ENCODE measurements at regions not wholly inside any gene's neighbourhood (a gene's known extent, or its start where the extent isn't known, plus 50 kb on each side); places are given as distances from the start of the nearest gene placed in this dataset.

- no peak for TF ChIP-seq CTCF (IDR thresholded peaks at IDR 0.05; ENCODE audit: insufficient read depth, low read length)
- no peak for TF ChIP-seq POLR2AphosphoS5 (IDR thresholded peaks at IDR 0.05; ENCODE audit: low read depth)
- TF ChIP-seq, protein P1, sequence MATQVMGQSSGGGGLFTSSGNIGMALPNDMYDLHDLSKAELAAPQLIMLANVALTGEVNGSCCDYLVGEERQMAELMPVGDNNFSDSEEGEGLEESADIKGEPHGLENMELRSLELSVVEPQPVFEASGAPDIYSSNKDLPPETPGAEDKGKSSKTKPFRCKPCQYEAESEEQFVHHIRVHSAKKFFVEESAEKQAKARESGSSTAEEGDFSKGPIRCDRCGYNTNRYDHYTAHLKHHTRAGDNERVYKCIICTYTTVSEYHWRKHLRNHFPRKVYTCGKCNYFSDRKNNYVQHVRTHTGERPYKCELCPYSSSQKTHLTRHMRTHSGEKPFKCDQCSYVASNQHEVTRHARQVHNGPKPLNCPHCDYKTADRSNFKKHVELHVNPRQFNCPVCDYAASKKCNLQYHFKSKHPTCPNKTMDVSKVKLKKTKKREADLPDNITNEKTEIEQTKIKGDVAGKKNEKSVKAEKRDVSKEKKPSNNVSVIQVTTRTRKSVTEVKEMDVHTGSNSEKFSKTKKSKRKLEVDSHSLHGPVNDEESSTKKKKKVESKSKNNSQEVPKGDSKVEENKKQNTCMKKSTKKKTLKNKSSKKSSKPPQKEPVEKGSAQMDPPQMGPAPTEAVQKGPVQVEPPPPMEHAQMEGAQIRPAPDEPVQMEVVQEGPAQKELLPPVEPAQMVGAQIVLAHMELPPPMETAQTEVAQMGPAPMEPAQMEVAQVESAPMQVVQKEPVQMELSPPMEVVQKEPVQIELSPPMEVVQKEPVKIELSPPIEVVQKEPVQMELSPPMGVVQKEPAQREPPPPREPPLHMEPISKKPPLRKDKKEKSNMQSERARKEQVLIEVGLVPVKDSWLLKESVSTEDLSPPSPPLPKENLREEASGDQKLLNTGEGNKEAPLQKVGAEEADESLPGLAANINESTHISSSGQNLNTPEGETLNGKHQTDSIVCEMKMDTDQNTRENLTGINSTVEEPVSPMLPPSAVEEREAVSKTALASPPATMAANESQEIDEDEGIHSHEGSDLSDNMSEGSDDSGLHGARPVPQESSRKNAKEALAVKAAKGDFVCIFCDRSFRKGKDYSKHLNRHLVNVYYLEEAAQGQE (IDR thresholded peaks at IDR 0.05; ENCODE audit: insufficient replicate concordance, low read depth): no peak
- no peak for TF ChIP-seq SPI1 (IDR thresholded peaks at IDR 0.05; ENCODE audit: borderline replicate concordance, low read depth)
- TF ChIP-seq GABPA (IDR thresholded peaks at IDR 0.05; ENCODE audit: low read depth): no peak
- H3K4me3 ChIP-seq (replicated peaks; ENCODE audit: insufficient read depth, low read length): no peak overlapping the region
- no peaks in the 10 kb centered on the region for H3K27me3 ChIP-seq (ENCODE audit: insufficient read depth, poor library complexity, severe bottlenecking)
- DNase-seq (ENCODE audit: low read depth in 1 of 2, low spot score in 1 of 2): no peak
- H3K27ac ChIP-seq (replicated peaks): no peak overlapping the region
These were observed 109.8 kb upstream of the MAN1A1 start for GRCh38 chr6:119459207-119459974.

DNA sequence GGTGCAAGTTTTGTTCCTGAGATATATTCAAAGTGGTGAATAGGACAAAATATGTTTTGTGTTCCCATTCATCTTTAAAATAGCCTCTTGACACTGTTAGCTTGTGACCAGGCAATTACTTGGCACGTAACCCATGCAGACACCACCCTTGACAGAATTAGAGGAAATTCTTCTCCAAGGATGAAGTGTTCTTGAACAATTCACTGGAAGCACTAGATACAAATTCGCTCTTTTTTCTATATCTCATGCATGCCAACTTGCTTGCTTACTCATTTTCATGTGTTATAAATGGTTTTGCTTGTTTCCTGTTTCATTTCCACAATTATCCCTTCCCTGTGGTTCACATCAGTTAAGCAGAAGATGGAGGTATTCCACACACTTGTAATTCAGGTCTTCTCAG, 105.2 kb upstream of the MAN1A1 start:
- no peak overlapping the region for H3K27ac ChIP-seq (replicated peaks)

More for the DNA sequence above, 105.2 kb upstream of the MAN1A1 start:
- no peaks in the 10 kb centered on the region for H3K27me3 ChIP-seq (ENCODE audit: insufficient read depth, poor library complexity, severe bottlenecking)
- no peak for DNase-seq (ENCODE audit: low read depth in 1 of 2, low spot score in 1 of 2)
- TF ChIP-seq POLR2AphosphoS5 (IDR thresholded peaks at IDR 0.05; ENCODE audit: low read depth) (no peak), GABPA (IDR thresholded peaks at IDR 0.05; ENCODE audit: low read depth) (no peak), CTCF (IDR thresholded peaks at IDR 0.05; ENCODE audit: insufficient read depth, low read length) (no peak), SPI1 (IDR thresholded peaks at IDR 0.05; ENCODE audit: borderline replicate concordance, low read depth) (no peak)
- TF ChIP-seq, protein P1 (IDR thresholded peaks at IDR 0.05; ENCODE audit: insufficient replicate concordance, low read depth): no peak
- H3K4me3 ChIP-seq (replicated peaks; ENCODE audit: insufficient read depth, low read length): no peak overlapping the region

Measured in HL-60 (cell line).